Epidermal melanocyte (primary cell): ENCODE measurements at regions not wholly inside any gene's neighbourhood (a gene's known extent, or its start where the extent isn't known, plus 50 kb on each side); places are given as distances from the start of the nearest gene placed in this dataset.
"Not testable (repeated sequence)": the region's sequence is repeated elsewhere in the genome, so short reads cannot be mapped to it uniquely, and the experiment has no call there.

ENCODE experiments used
- DNase-seq: peaks from one replicate; pipeline ENCODE4 v3.0.0; 2011; ENCODE audit warnings: low spot score; ENCODE audit not compliant: insufficient read length

DNA sequence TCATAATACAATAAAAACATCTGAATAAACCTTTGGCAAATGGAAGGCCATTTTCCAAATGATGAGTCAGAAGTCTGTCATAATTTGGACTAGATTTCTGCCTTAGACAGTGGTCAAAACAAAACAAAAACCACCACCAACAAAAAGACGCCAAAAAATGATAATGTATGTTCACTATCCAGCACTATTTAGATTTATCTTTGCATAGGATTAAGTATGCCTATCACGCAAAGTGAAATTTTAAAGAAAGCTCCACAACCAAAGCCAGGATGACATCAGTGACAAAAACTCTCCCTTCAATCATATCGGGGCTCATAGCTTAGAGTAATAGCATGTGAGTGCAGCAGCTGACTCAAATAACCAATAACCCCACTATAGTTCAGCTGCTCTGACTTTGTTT is 201.9 kb downstream of the MOXD1 start:
- DNase-seq, result no peak

- no peak for DNase-seq
These were observed 202.4 kb downstream of the MOXD1 start for GRCh38 chr6:132198896-132199295.

DNA sequence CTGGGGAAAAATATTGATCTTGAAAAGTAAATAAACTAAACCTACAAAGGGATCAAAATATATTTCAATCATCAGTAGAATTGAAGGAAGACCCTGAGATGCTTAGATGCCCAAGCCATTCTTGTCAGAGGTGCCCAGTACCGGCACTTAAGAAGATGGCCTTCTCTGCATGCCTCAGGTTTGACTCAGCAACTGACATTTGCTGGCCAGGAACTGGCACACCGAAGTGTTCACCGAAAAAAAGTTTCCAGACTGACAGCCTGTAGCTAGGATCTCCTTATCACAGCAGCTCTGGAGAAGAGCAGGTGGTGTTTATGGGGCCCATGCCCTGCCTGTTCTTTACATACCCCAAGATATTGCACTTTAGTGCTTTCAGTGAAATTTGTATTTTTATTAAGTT is 203.2 kb downstream of the MOXD1 start:
- DNase-seq, result no peak

GRCh38 chr6:132194529-132194928 is 206.7 kb downstream of the MOXD1 start:
- DNase-seq, result no peak

- no peak for DNase-seq
These were observed 208.6 kb downstream of the MOXD1 start for GRCh38 chr6:132192631-132193030.

DNA sequence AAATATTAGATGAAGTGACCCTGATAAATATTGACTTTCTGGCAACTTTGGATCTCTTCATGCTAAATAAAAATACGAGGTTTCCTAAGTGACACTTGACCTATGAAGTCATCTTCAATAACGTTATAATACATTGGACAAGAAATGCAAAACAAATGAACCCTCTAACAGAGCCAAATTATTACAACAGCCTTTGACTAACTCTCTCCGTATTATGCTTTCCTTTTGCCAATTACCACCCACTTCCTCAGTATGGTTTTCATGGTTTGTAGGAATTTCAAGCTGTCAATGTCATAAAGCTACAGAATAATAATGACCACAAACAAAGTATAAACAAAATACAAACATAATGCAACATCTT is 210.5 kb downstream of the MOXD1 start:
- peak; percentile 28 for DNase-seq

- no peak for DNase-seq
These were observed 211.0 kb downstream of the MOXD1 start for GRCh38 chr6:132190097-132190814.

- no peak for DNase-seq
These were observed 212.6 kb downstream of the MOXD1 start for GRCh38 chr6:132188556-132189264.

- no peak for DNase-seq
These were observed 213.5 kb downstream of the MOXD1 start for GRCh38 chr6:132187816-132188215.

DNA sequence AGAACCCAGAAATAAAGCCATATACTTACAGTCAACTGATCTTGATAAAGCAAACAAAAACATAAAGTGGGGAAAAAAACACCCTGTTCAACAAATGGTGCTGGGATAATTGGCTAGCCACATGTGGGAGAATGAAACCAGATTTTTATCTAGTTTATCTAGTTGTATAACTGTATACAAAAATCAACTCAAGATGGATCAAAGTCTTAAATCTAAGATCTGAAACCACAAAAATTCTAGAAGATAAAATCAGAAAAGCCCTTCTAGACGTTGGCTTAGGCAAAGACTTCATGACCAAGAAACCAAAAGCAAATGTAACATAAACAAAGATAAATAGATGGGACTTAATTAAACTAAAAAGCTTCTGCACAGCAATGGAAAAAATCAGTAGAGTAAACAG is 216.3 kb downstream of the MOXD1 start:
- DNase-seq, result not testable (repeated sequence)

- DNase-seq, result no peak
These were observed 221.3 kb downstream of the MOXD1 start for GRCh38 chr6:132179955-132180354.

DNA sequence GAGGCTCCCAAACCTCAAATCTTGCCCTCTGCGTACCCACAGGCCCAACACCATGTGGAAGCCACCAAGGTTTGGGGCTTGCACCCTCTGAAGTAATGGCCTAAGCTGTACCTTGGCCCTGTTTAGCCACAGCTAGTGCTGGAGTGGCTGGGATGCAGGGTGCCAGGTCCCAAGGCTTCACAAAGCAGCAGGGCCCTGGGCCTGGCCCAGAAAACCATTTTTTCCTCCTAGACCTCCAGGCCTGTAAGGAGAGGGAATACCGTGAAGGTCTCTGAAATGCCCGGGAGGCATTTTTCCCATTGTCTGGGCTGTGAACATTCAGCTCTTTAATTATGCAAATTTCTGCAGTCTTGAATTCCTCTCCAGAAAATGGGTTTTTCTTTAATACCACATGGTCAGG is 223.7 kb upstream of the CCN2 start:
- no peak for DNase-seq

GRCh38 chr6:132168961-132169360 is 217.8 kb upstream of the CCN2 start:
- no peak for DNase-seq

DNA sequence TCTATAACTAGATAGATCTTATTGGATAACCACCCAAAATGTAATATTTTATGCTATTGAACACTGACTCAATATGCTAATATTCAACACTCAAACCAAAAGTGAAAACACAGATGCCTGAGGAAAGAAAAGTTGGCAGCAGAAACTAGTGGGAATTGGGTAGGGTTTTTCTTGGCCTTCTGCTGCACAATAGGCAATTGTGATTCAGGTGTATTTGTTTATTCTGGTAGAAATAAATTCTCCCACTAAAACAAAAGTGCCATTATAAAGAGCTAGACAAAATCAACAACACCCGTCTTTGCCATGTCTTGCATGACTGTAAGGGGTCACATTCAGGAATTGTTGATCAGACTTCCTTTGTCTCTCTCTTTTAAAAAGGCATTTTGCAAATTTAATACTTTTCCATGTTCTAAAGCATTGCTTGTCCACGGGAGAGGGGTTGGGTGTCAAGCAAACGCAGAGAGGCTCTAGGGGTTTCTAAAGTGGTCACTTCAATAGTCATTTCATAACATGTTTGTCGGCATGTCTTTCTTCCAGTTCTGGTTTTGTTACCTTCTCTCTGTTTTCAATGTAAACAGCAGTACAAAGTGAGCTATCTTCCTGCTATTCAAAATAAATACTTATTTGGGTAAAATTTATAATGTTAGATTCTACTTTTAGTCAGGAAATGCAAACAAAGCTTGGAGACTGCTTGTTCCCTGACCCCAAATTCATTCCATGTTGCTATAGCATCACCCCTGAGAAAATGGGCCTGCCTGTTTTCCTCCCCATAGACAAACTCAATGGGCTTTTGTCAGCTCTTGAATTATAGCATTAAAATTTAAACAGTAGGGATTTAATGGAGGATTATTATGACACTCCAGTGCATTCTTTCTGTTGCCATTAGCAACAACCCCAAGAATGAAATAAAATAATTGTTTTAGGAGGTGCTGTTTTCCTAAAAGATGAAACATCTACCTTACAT is 217.0 kb upstream of the CCN2 start:
- DNase-seq, result no peak

- DNase-seq, result no peak
These were observed 215.4 kb upstream of the CCN2 start for GRCh38 chr6:132166526-132167051.

DNA sequence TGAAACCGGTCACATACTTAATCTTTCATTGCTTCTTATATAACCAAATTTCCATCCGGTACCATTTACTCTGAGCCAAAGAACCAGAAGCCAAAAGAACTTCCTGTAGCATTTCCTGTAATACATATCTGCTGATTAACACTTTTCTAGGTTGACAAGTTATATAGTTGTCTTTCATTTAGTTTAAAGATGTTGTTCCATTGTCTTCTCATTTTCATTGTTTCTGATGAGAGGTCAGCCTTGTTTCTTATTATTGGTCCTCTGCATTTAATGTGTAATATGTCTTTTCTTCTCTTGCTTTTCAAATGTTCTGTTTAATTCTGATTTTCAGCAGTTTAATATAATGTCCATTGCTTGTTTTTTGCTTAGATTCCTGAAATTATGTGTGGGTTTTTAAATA is 214.5 kb upstream of the CCN2 start:
- DNase-seq, result no peak

- no peak for DNase-seq
These were observed 210.1 kb upstream of the CCN2 start for GRCh38 chr6:132161283-132161682.

GRCh38 chr6:132153221-132153898 is 202.2 kb upstream of the CCN2 start:
- DNase-seq, result no peak

DNA sequence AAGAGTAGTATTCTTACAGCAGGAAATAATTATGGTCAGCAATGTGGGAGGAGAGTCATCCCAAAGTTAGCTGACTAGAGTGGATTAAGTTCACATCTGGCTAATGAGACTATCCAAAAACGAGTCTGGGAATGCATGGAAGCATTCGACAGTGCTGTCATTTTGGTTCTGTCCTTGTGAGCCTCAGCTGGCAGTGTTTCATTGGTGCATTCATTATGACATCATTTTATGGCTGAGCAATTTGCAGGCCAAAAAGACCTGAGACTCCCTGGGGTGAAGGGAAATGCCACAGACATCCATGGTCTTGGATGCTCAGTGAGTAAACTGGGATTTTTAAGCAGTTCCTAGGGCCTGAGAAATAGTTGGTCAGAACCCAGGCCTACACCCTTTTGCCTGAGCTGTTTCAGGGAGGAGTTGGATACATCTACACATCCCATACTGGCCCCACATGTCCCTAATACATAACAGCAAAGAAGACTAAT is 196.4 kb upstream of the CCN2 start:
- DNase-seq, result peak; percentile 44

GRCh38 chr6:132144456-132144855 is 193.3 kb upstream of the CCN2 start:
- DNase-seq, result no peak

GRCh38 chr6:132143258-132143657 is 192.1 kb upstream of the CCN2 start:
- no peak for DNase-seq
